H9 (cell line): ENCODE measurements at regions not wholly inside any gene's neighbourhood (a gene's known extent, or its start where the extent isn't known, plus 50 kb on each side); places are given as distances from the start of the nearest gene placed in this dataset.

ENCODE experiments used
- DNase-seq: peaks from one replicate; pipeline ENCODE4 v3.0.0-alpha.2; 2017
- H2AFZ ChIP-seq: one replicate; pipeline ENCODE4 v1.6.1; 2013; ENCODE audit warnings: mild to moderate bottlenecking, low read length, control low read depth, moderate library complexity
- H2AK5ac ChIP-seq: 2 replicates; pipeline ENCODE4 v1.6.1; 2013; ENCODE audit warnings: low read length, control low read depth, mixed read lengths; ENCODE audit not compliant: insufficient read length
- H2BK120ac ChIP-seq: one replicate; pipeline ENCODE4 v1.6.1; 2013; ENCODE audit warnings: low read depth, mild to moderate bottlenecking, low read length, control low read depth, inconsistent platforms; ENCODE audit not compliant: poor library complexity, severe bottlenecking
- H2BK12ac ChIP-seq: 2 replicates; pipeline ENCODE4 v1.6.1; 2013; ENCODE audit warnings: low read length, control low read depth, mixed read lengths, low read depth; ENCODE audit not compliant: insufficient read length
- H2BK15ac ChIP-seq: 2 replicates; pipeline ENCODE4 v1.6.1; 2013; ENCODE audit warnings: low read depth, low read length, control low read depth
- H2BK20ac ChIP-seq: one replicate; pipeline ENCODE4 v1.6.1; 2013; ENCODE audit warnings: low read depth, mild to moderate bottlenecking, low read length, control low read depth, inconsistent platforms; ENCODE audit not compliant: poor library complexity, severe bottlenecking
- H2BK5ac ChIP-seq: 2 replicates; pipeline ENCODE4 v1.6.1; 2013; ENCODE audit warnings: low read length, control low read depth, mixed read lengths; ENCODE audit not compliant: insufficient read length
- H3K14ac ChIP-seq: 2 replicates; pipeline ENCODE4 v1.6.1; 2013; ENCODE audit warnings: low read length, control low read depth; ENCODE audit not compliant: insufficient read depth
- H3K18ac ChIP-seq: 2 replicates; pipeline ENCODE4 v1.6.1; 2013; ENCODE audit warnings: low read depth, mild to moderate bottlenecking, mixed read lengths, low read length, control low read depth; ENCODE audit not compliant: insufficient read length
- H3K23ac ChIP-seq: 2 replicates; pipeline ENCODE4 v1.6.1; 2013; ENCODE audit warnings: low read length, control low read depth, mixed read lengths, low read depth; ENCODE audit not compliant: insufficient read length
- H3K23me2 ChIP-seq: 2 replicates; pipeline ENCODE4 v1.6.1; 2013; ENCODE audit warnings: low read depth, mild to moderate bottlenecking, mixed read lengths, low read length, control low read depth; ENCODE audit not compliant: insufficient read length, poor library complexity, severe bottlenecking
- H3K27ac ChIP-seq: 2 replicates; pipeline ENCODE4 v1.5.1; 2013; ENCODE audit warnings: low read length, control low read depth, mixed read lengths, low read depth; ENCODE audit not compliant: insufficient read length
- H3K27me3 ChIP-seq: 2 replicates; pipeline ENCODE4 v1.6.1; 2013; ENCODE audit warnings: low read length, control low read depth, inconsistent platforms; ENCODE audit not compliant: insufficient read depth
- H3K4ac ChIP-seq: 2 replicates; pipeline ENCODE4 v1.6.1; 2013; ENCODE audit warnings: low read depth, mild to moderate bottlenecking, control low read depth, inconsistent platforms, low read length, moderate library complexity
- H3K4me1 ChIP-seq: 2 replicates; pipeline ENCODE4 v1.6.1; 2013; ENCODE audit warnings: low read length, control low read depth, inconsistent platforms; ENCODE audit not compliant: insufficient read depth
- H3K4me2 ChIP-seq: 2 replicates; pipeline ENCODE4 v1.6.1; 2013; ENCODE audit warnings: low read length, control low read depth, mixed read lengths; ENCODE audit not compliant: insufficient read length, insufficient read depth
- H3K56ac ChIP-seq: 2 replicates; pipeline ENCODE4 v1.6.1; 2013; ENCODE audit warnings: low read depth, mild to moderate bottlenecking, mixed read lengths, low read length, control low read depth; ENCODE audit not compliant: insufficient read length
- H3K79me1 ChIP-seq: 2 replicates; pipeline ENCODE4 v1.6.1; 2013; ENCODE audit warnings: low read depth, mild to moderate bottlenecking, moderate library complexity, low read length, control low read depth, inconsistent platforms; ENCODE audit not compliant: insufficient read depth, poor library complexity, severe bottlenecking
- H3K79me2 ChIP-seq: 2 replicates; pipeline ENCODE4 v1.6.1; 2013; ENCODE audit warnings: low read length, control low read depth, inconsistent platforms; ENCODE audit not compliant: insufficient read depth
- H3K9ac ChIP-seq: 2 replicates; pipeline ENCODE4 v1.6.1; 2013; ENCODE audit warnings: low read length, control low read depth, mixed read lengths; ENCODE audit not compliant: insufficient read length; ENCODE audit errors: extremely low read depth
- H3K9me3 ChIP-seq: one replicate; pipeline ENCODE4 v1.6.1; 2013; ENCODE audit warnings: low read depth, low read length, inconsistent platforms; ENCODE audit not compliant: control insufficient read depth
- H3T11ph ChIP-seq: one replicate; pipeline ENCODE4 v1.6.1; 2013; ENCODE audit warnings: mild to moderate bottlenecking, low read length, control low read depth, inconsistent platforms
- H4K20me1 ChIP-seq: one replicate; pipeline ENCODE4 v1.6.1; 2013; ENCODE audit not compliant: control insufficient read depth, insufficient read length, insufficient read depth
- H4K5ac ChIP-seq: 2 replicates; pipeline ENCODE4 v1.6.1; 2013; ENCODE audit warnings: low read depth, mild to moderate bottlenecking, mixed read lengths, low read length, control low read depth; ENCODE audit not compliant: insufficient read length
- H4K8ac ChIP-seq: replicated peaks from 2 replicates; pipeline ENCODE4 v1.6.1; 2013; ENCODE audit warnings: low read length, control low read depth, mixed read lengths, low read depth; ENCODE audit not compliant: insufficient read length
- H4K91ac ChIP-seq: 2 replicates; pipeline ENCODE4 v1.6.1; 2013; ENCODE audit warnings: low read depth, mild to moderate bottlenecking, moderate library complexity, mixed read lengths, low read length, control low read depth; ENCODE audit not compliant: insufficient read length
- H3K27ac Mint-ChIP-seq, 3 experiments: 2 replicates in 2 of 3; 3 replicates in 1 of 3; pipeline ENCODE4 v1.8.0; 2020 to 2021; ENCODE audit warnings: mixed read lengths in 3 of 3, mild to moderate bottlenecking in 1 of 3, moderate library complexity in 1 of 3
- H3K27me3 Mint-ChIP-seq: 2 replicates; pipeline ENCODE4 v1.8.0; 2021; ENCODE audit warnings: low read depth, mild to moderate bottlenecking, moderate library complexity, mixed read lengths
- H3K36me3 Mint-ChIP-seq, 3 experiments: 2 replicates in 2 of 3; 3 replicates in 1 of 3; pipeline ENCODE4 v1.8.0; 2020 to 2021; ENCODE audit warnings: low read depth in 3 of 3, mixed read lengths in 3 of 3; ENCODE audit not compliant: insufficient read depth in 1 of 3
- H3K4me1 Mint-ChIP-seq, 2 experiments: 2 replicates each; pipeline ENCODE4 v1.8.0; 2020; ENCODE audit warnings: mixed read lengths in 2 of 2
- H3K4me3 Mint-ChIP-seq, 2 experiments: 2 replicates in 1 of 2; 3 replicates in 1 of 2; pipeline ENCODE4 v1.8.0; 2020 to 2021; ENCODE audit warnings: mild to moderate bottlenecking in 2 of 2, mixed read lengths in 2 of 2, moderate library complexity in 1 of 2
- H3K9me3 Mint-ChIP-seq, 2 experiments: 2 replicates in 1 of 2; 3 replicates in 1 of 2; pipeline ENCODE4 v1.8.0; 2020; ENCODE audit warnings: mild to moderate bottlenecking in 2 of 2, mixed read lengths in 2 of 2, moderate library complexity in 1 of 2
- CTCF ChIP-seq: fragments of 200-600 bp; sonication (generic); conservative IDR thresholded peaks from 3 replicates; pipeline ENCODE4 v1.8.0; 2021; ENCODE audit warnings: antibody characterized with exemption, mild to moderate bottlenecking
- WGBS: extraction: QIAGEN DNeasy Blood & Tissue Kit; methylation state at CpG from one replicate; pipeline ENCODE4 v1.1.7; 2013; ENCODE audit warnings: missing lambda C conversion rate, low lambda C conversion rate, mixed read lengths; ENCODE audit not compliant: insufficient read length; ENCODE audit errors: extremely low coverage; 5-methylcytosine and 5-hydroxymethylcytosine counted together

GRCh38 chr13:104944176-104944575 is 1591.3 kb downstream of the EFNB2 start:
- no peak overlapping the region for H3K27ac Mint-ChIP-seq
- no peak overlapping the region for H3K4me3 Mint-ChIP-seq
- Histone ChIP-seq H2BK120ac (no peak overlapping the region), H2BK20ac (no peak overlapping the region), H2BK15ac (no peak overlapping the region), H3K4ac (no peak overlapping the region), H2BK12ac (no peak overlapping the region), H3K9ac (no peak overlapping the region), H3K79me2 (no peaks in the 10 kb centered on the region), H3K14ac (no peak overlapping the region), H3K4me1 (no peaks in the 10 kb centered on the region), H3K79me1 (no peaks in the 10 kb centered on the region), H3K18ac (no peak overlapping the region), H4K5ac (no peak overlapping the region), H3K23me2 (no peaks in the 10 kb centered on the region), H3K23ac (no peak overlapping the region), H3K4me2 (no peak overlapping the region), H3K27me3 (no peaks in the 10 kb centered on the region), H4K91ac (no peak overlapping the region), H2AFZ (no peak overlapping the region), H2AK5ac (no peak overlapping the region), H4K20me1 (no peaks in the 10 kb centered on the region), H3K9me3 (no peaks in the 10 kb centered on the region), H3K27ac (no peak overlapping the region), H2BK5ac (no peak overlapping the region), H3K56ac (no peak overlapping the region), H4K8ac (no peak overlapping the region), H3T11ph (no peak overlapping the region)
- no peaks in the 10 kb centered on the region for H3K9me3 Mint-ChIP-seq
- H3K27me3 Mint-ChIP-seq = no peaks in the 10 kb centered on the region
- WGBS = no CpG with 5 or more reads among the region's 2 CpGs
- DNase-seq = no peak
- no peaks in the 10 kb centered on the region for H3K4me1 Mint-ChIP-seq
- H3K36me3 Mint-ChIP-seq = no peaks in the 10 kb centered on the region
- TF ChIP-seq CTCF = no peak
